Skeletal muscle satellite cell (primary cell): ENCODE measurements at regions not wholly inside any gene's neighbourhood (a gene's known extent, or its start where the extent isn't known, plus 50 kb on each side); places are given as distances from the start of the nearest gene placed in this dataset.

Experiments used
- H3K27me3 ChIP-seq: 2 replicates; pipeline ENCODE4 v1.7.0; 2013; ENCODE audit warnings: low read length; ENCODE audit not compliant: control insufficient read depth, insufficient read depth
- H3K36me3 ChIP-seq: 2 replicates; pipeline ENCODE4 v1.7.0; 2013; ENCODE audit warnings: mild to moderate bottlenecking, control low read depth, low read length; ENCODE audit not compliant: insufficient read depth
- H3K4me1 ChIP-seq: 2 replicates; pipeline ENCODE4 v1.7.0; 2013; ENCODE audit warnings: low read length; ENCODE audit not compliant: control insufficient read depth, insufficient read depth
- H3K4me2 ChIP-seq: 2 replicates; pipeline ENCODE4 v1.7.0; 2013; ENCODE audit warnings: mild to moderate bottlenecking, low read length
- H3K4me3 ChIP-seq: 2 replicates; pipeline ENCODE4 v1.7.0; 2013; ENCODE audit warnings: low read length
- H3K9ac ChIP-seq: 2 replicates; pipeline ENCODE4 v1.7.0; 2013; ENCODE audit warnings: mild to moderate bottlenecking, low read depth, low read length, moderate library complexity
- H3K9me3 ChIP-seq: replicated peaks from 2 replicates; pipeline ENCODE4 v1.7.0; 2013; ENCODE audit warnings: mild to moderate bottlenecking, control low read depth, low read length

DNA sequence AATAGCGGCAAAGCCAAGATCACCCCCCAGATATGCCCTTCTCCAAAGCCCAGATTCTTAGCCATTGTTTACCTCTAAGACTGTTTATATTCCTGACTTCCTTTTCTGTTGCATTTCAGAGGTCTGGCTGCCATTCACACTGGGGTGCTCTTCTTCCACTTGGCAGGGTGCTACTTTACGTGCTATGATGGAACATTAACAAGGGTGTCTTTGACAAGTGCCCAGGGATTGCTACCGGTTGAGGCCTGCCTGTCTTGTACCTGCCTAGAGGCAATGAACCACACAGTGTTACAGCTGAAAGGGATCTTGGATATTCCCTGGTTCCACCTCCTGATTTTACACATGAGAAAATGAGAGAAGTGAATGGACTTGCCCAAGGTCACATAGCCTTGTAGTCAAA is 352.1 kb upstream of the KIF2A start:
- H3K9me3 ChIP-seq = no peaks in the 10 kb centered on the region
- no peak overlapping the region for H3K4me3 ChIP-seq

DNA sequence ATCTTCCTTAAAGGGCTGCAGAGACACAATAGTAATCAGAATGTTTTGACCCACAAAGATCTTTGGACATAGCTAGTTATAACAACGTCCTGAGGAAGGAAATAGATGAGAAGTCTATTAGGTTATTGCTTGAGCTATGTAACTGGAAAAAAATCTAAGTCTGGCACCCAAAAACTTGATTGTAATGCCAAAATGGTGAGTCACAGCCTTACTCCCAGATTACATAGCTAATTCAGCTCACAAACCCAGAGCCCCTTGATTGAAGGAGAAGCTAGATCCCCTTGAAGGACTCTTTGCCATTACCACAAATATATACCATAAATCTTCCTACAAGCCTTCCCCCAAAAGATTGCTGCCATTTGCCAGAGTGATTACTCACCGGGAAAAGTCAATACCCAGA is 341.8 kb upstream of the KIF2A start:
- Histone ChIP-seq H3K4me1 (peaks cover 7% of the 10 kb centered on the region), H3K9ac (no peak overlapping the region), H3K4me3 (no peak overlapping the region)

More for the DNA sequence above, 352.1 kb upstream of the KIF2A start:
- Histone ChIP-seq H3K4me1 (no peaks in the 10 kb centered on the region), H3K27me3 (peaks cover 4% of the 10 kb centered on the region), H3K4me2 (no peak overlapping the region), H3K9ac (no peak overlapping the region), H3K36me3 (no peaks in the 10 kb centered on the region)

DNA sequence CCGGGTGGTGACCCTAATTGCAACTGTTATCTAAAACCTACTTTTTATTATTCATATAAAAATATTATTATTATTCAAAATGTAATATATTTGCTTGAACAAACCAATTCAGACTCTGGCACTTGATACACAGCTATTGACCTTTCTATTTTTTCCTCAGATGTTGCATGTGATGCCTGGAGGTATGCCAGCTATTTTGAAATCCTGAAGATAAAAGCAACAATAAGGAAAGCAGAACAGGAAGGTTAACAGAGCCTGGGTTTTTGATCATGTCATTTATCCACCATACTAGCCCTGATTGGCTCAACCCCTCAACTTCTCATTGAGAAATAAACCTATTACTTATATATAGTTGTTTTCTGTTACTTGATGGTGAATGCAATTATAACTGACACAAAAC is 340.9 kb upstream of the KIF2A start:
- H3K9ac ChIP-seq = no peak overlapping the region

More for the DNA sequence above, 341.8 kb upstream of the KIF2A start:
- Histone ChIP-seq H3K4me2 (no peak overlapping the region), H3K36me3 (no peaks in the 10 kb centered on the region), H3K27me3 (no peaks in the 10 kb centered on the region), H3K9me3 (no peaks in the 10 kb centered on the region)

DNA sequence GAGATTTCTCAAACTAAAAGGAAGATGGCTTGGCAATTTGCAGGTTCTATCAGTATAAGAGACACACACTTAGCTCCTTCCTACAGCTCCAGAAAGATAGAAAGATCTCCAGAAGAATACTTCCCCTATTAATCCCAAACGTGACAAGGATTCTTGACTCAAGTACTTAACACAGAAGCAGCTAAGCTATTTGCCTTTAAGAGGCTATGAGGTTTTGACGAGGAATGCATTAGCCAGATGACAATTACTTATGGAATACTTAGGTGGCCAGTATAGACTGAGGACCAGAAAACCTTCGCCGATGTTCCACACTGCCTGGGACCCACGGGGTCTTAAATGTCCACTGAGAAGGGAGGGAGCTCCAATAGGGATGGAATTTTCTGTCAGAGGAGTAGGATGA is 340.5 kb upstream of the KIF2A start:
- no peak overlapping the region for H3K4me2 ChIP-seq
- H3K9ac ChIP-seq = no peak overlapping the region
- H3K4me3 ChIP-seq = no peak overlapping the region
- no peaks in the 10 kb centered on the region for H3K36me3 ChIP-seq
- H3K4me1 ChIP-seq = peaks cover 7% of the 10 kb centered on the region
- no peaks in the 10 kb centered on the region for H3K9me3 ChIP-seq
- H3K27me3 ChIP-seq = no peaks in the 10 kb centered on the region

More for the DNA sequence above, 340.9 kb upstream of the KIF2A start:
- peaks cover 7% of the 10 kb centered on the region for H3K4me1 ChIP-seq
- no peaks in the 10 kb centered on the region for H3K36me3 ChIP-seq
- no peak overlapping the region for H3K4me2 ChIP-seq
- no peaks in the 10 kb centered on the region for H3K27me3 ChIP-seq
- no peak overlapping the region for H3K4me3 ChIP-seq
- H3K9me3 ChIP-seq = no peaks in the 10 kb centered on the region

DNA sequence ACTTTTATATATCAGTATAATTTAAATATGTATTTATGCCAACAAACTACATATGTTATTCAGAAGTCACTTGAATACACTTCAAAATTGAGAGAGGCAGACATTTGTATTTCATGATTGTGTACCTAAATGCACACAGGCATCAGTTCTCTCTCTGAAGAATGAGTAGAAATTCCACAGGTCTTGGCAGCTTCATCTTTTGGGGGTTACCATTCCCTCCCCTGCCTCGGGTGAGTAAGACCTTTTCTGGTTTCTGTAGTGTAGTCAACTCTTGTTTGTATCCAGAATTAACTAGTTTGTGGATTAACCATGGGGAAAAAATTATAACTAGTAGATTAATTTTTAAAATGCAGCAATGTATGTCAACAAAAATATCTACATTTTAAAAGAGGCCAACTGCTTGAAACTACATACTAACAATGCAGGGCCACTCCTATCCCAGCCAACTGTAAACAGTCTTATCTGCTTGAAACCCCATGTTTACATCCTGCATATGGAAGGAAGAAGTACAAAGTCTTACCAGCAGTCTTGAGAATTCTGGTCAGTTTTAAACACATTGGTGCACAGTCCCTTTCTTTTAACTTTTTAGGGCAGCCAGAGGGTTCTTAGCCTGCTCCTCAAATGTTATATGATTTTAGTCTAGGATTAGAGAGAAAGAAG is 339.6 kb upstream of the KIF2A start:
- H3K36me3 ChIP-seq = no peaks in the 10 kb centered on the region
- H3K4me1 ChIP-seq = peaks cover 7% of the 10 kb centered on the region
- no peak overlapping the region for H3K4me2 ChIP-seq
- no peak overlapping the region for H3K9ac ChIP-seq
- no peaks in the 10 kb centered on the region for H3K27me3 ChIP-seq
- no peaks in the 10 kb centered on the region for H3K9me3 ChIP-seq
- H3K4me3 ChIP-seq = no peak overlapping the region

DNA sequence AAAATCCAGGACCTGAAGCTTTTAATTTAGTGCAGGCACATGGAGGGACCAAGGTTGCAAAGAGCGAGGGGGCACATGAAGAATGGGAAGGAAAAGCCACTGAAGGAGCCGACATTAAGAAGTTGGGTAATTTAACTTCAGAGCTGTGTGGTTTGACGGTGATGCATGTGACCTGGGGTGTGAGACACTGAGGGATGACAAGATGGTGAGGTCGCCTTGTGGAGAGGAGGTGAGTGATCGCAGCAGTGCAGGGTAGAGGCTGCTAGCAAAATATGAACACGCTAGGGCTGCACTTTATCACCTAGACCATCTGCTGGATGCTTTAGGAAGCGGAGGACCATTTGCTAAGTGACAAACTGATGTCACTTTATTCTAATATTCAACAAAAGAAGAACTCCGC is 339.0 kb upstream of the KIF2A start:
- peaks cover 7% of the 10 kb centered on the region for H3K4me1 ChIP-seq
- H3K9ac ChIP-seq = no peak overlapping the region
- H3K36me3 ChIP-seq = no peaks in the 10 kb centered on the region
- no peak overlapping the region for H3K4me3 ChIP-seq
- no peaks in the 10 kb centered on the region for H3K27me3 ChIP-seq
- H3K9me3 ChIP-seq = no peaks in the 10 kb centered on the region
- H3K4me2 ChIP-seq = no peak overlapping the region

DNA sequence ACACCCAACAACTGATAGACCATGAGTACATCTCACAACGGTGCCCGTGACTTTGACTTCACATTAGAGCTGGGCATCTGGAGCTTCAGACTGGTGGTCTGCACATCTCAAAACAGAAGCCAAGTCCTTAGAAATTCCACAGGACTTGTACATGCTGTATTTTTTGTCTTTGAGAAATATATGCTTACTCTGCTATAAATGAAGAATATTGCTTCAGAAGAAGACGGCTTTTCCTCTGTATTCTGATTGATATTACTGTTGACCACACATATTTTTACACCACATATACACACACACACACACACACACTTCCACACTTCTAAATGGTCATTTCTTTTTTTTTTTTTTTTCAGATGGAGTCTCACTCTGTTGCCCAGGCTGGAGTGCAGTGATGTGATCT is 338.3 kb upstream of the KIF2A start:
- H3K4me2 ChIP-seq = no peak overlapping the region
- no peak overlapping the region for H3K4me3 ChIP-seq
- H3K27me3 ChIP-seq = no peaks in the 10 kb centered on the region
- peaks cover 7% of the 10 kb centered on the region for H3K4me1 ChIP-seq
- no peaks in the 10 kb centered on the region for H3K36me3 ChIP-seq
- H3K9ac ChIP-seq = no peak overlapping the region
- no peaks in the 10 kb centered on the region for H3K9me3 ChIP-seq

DNA sequence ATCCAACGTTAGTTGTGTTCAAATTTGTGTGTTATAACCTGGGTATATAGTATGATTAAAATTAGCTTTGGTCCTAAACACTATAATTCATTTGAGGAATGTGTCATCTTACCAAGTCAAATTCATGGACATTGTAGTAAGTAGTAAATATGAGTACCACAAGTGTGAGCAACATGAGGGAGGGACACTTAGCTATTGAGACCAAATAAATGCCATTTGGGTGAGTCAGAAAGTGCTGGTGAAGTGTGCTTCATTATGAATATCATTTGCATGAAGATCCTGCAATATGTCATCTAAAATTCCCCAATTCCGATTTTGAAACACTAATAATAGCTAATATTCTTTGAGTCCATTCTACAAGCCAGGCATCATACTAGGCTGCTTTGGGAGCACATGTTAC is 336.7 kb upstream of the KIF2A start:
- peaks cover 3% of the 10 kb centered on the region for H3K4me1 ChIP-seq
- H3K4me3 ChIP-seq = no peak overlapping the region
- peaks cover 2% of the 10 kb centered on the region for H3K27me3 ChIP-seq
- H3K4me2 ChIP-seq = no peak overlapping the region
- H3K9me3 ChIP-seq = no peaks in the 10 kb centered on the region
- no peak overlapping the region for H3K9ac ChIP-seq
- no peaks in the 10 kb centered on the region for H3K36me3 ChIP-seq

DNA sequence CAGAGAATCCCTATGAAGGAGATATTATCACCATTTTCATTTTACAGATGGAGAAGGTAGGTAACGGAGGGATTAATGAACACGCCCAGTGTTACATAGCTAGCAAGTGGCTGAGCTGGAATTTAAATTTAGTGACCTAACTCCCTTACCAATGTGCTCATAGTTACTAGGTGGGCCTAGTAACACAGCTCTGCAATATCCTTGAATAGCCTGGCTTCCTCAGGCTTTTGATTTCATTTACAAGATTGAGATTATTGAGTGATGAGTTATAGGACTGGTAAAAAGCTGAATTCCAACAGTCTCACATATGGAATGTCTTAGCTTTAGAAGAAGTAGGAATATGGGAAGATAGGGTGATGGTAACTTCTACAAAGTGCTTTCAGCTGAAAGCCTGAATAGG is 336.3 kb upstream of the KIF2A start:
- no peak overlapping the region for H3K4me2 ChIP-seq
- H3K27me3 ChIP-seq = peaks cover 5% of the 10 kb centered on the region
- H3K36me3 ChIP-seq = no peaks in the 10 kb centered on the region
- H3K4me1 ChIP-seq = no peaks in the 10 kb centered on the region
- H3K9ac ChIP-seq = no peak overlapping the region
- no peaks in the 10 kb centered on the region for H3K9me3 ChIP-seq
- H3K4me3 ChIP-seq = no peak overlapping the region

DNA sequence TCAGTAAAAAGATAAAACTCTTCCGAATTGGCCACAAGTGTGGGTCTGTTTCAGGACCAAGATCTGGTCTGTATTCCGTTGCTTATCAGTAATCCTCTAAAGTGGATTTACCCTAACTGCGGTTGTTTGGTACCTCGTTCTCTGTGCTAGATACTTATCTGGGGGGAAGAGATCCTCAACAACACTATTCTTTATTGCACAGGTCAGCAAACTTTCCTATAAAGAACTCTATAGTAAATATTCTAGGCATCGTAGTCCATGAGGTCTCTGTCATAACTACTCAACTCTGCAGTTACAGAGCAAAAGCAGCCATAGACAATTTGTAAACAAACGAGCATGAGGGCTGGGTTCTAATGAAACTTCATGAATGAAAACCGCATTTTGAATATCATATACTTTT is 335.8 kb upstream of the KIF2A start:
- H3K4me2 ChIP-seq = no peak overlapping the region
- no peaks in the 10 kb centered on the region for H3K36me3 ChIP-seq
- no peak overlapping the region for H3K4me3 ChIP-seq
- H3K27me3 ChIP-seq = peaks cover 6% of the 10 kb centered on the region
- no peaks in the 10 kb centered on the region for H3K4me1 ChIP-seq
- H3K9ac ChIP-seq = no peak overlapping the region
- no peaks in the 10 kb centered on the region for H3K9me3 ChIP-seq

DNA sequence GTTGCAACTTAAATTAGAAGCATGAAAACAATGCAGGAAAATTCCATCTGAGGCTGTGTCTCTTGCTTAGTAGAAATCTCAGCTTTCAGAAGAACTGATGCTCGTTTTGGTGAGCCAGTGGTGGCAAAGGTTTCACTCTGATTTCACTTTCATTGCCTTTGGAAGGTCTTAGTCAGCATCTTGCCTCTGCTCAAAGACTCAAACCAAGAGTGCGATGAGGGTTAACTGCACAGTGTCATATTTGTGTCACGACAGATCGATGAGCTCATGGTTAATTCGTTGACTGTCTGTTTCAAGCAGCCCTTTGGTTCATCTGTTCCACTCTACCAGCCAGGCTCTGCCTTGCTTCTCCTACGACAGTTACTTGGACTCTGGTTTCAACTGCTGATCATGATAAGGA is 331.3 kb upstream of the KIF2A start:
- no peak overlapping the region for H3K4me2 ChIP-seq
- no peaks in the 10 kb centered on the region for H3K9me3 ChIP-seq
- no peak overlapping the region for H3K9ac ChIP-seq
- no peak overlapping the region for H3K4me3 ChIP-seq
- no peaks in the 10 kb centered on the region for H3K4me1 ChIP-seq
- H3K36me3 ChIP-seq = no peaks in the 10 kb centered on the region
- peaks cover 10% of the 10 kb centered on the region for H3K27me3 ChIP-seq

DNA sequence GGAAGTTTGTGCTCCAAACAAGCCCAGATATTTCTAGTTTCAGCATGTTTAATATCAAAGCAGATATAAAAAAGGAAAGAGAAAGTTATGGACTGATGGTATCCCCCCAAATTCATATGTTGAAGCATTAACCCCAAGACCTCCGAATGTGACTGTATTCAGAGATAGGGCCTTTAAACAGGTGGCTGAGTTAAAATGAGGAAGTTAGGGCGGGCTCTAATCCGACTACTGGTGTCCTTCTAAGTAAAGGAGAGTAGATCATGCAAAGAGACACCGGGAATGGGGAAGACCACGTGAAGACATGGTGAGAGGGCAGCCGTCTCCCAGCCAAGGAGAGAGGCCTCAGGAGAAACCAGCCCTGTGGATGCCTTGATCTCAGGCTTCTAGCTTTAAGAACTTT is 324.1 kb upstream of the KIF2A start:
- peaks cover 7% of the 10 kb centered on the region for H3K27me3 ChIP-seq

More for the DNA sequence above, 324.1 kb upstream of the KIF2A start:
- no peaks in the 10 kb centered on the region for H3K9me3 ChIP-seq
- H3K4me2 ChIP-seq = no peak overlapping the region
- H3K4me1 ChIP-seq = no peaks in the 10 kb centered on the region
- no peak overlapping the region for H3K4me3 ChIP-seq
- H3K36me3 ChIP-seq = no peaks in the 10 kb centered on the region
- no peak overlapping the region for H3K9ac ChIP-seq
